SK-N-MC (cell line): ENCODE measurements at regions not wholly inside any gene's neighbourhood (a gene's known extent, or its start where the extent isn't known, plus 50 kb on each side); places are given as distances from the start of the nearest gene placed in this dataset.
A peak's percentile ranks its signal among the peaks of the same experiment; 100 is the strongest.

Source experiments
- DNase-seq: peaks from one replicate; pipeline ENCODE4 v3.0.0-alpha.2; 2011; ENCODE audit warnings: low read depth, low spot score
- H3K27ac ChIP-seq: fragments of 200-600 bp; sonication (generic); 2 replicates; pipeline ENCODE4 v1.5.1; 2016; ENCODE audit warnings: mixed run types
- H3K36me3 ChIP-seq: fragments of 200-600 bp; sonication (generic); 2 replicates; pipeline ENCODE4 v1.6.1; 2017; ENCODE audit warnings: antibody characterized with exemption, low read length, mixed read lengths; ENCODE audit not compliant: insufficient read depth
- H3K4me3 ChIP-seq: fragments of 200-600 bp; sonication (generic); 2 replicates; pipeline ENCODE4 v1.5.1; 2016
- H3K9ac ChIP-seq: fragments of 200-600 bp; sonication (generic); 2 replicates; pipeline ENCODE4 v1.8.0; 2017; ENCODE audit warnings: mixed run types, mixed read lengths; ENCODE audit not compliant: insufficient read length
- H3K9me3 ChIP-seq: fragments of 200-600 bp; sonication (generic); 2 replicates; pipeline ENCODE4 v1.6.1; 2017; ENCODE audit warnings: low read depth, mild to moderate bottlenecking, antibody characterized with exemption, low read length, moderate library complexity, mixed read lengths
- EZH2 ChIP-seq: fragments of 200-600 bp; sonication (generic); IDR thresholded peaks from one replicate; pipeline ENCODE4 v1.6.1; 2017; ENCODE audit warnings: antibody characterized with exemption
- FOXP2 ChIP-seq: optimal IDR thresholded peaks from 2 replicates; pipeline ENCODE3; 2011; ENCODE audit warnings: mild to moderate bottlenecking, moderate library complexity; ENCODE audit not compliant: insufficient read depth; ENCODE audit errors: extremely low read length, control extremely low read depth
- POLR2AphosphoS5 ChIP-seq: IDR thresholded peaks from 2 replicates; pipeline ENCODE4 v1.6.1; 2012; ENCODE audit warnings: mild to moderate bottlenecking, low read depth, low read length, borderline replicate concordance

DNA sequence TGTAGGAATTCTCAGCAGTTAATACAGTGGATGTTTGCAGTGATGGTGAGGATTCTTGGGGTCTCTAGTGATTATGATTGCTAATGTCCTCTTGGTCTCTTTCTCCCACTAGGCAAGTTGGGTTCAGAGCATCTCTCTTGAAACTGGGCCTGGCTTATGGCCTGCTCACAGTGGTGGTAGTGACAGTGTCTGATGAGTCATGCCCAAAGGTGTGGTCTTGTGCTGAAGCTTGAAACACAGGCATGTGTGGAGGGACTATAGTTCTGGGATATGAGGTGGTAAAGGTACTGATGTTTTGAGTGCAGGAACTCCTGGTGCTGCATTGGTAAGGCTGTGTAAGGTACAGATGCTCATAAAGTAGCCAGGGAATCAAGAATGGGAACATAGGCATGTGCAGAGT lies 231.1 kb downstream of the FAM170A start:
- TF ChIP-seq POLR2AphosphoS5: no peak
- TF ChIP-seq FOXP2: no peak
- no peak for TF ChIP-seq EZH2
- Histone ChIP-seq H3K4me3 (no peak overlapping the region), H3K36me3 (no peaks in the 10 kb centered on the region), H3K27ac (no peak overlapping the region), H3K9ac (no peak overlapping the region), H3K9me3 (no peaks in the 10 kb centered on the region)
- DNase-seq: no peak

- no peaks in the 10 kb centered on the region for H3K9me3 ChIP-seq
- H3K9ac ChIP-seq: no peak overlapping the region
- DNase-seq: no peak
- TF ChIP-seq FOXP2 (no peak), EZH2 (no peak), POLR2AphosphoS5 (no peak)
- H3K4me3 ChIP-seq: no peak overlapping the region
- no peak overlapping the region for H3K27ac ChIP-seq
- no peaks in the 10 kb centered on the region for H3K36me3 ChIP-seq
These were observed 233.3 kb downstream of the FAM170A start for GRCh38 chr5:119862619-119863018.

DNA sequence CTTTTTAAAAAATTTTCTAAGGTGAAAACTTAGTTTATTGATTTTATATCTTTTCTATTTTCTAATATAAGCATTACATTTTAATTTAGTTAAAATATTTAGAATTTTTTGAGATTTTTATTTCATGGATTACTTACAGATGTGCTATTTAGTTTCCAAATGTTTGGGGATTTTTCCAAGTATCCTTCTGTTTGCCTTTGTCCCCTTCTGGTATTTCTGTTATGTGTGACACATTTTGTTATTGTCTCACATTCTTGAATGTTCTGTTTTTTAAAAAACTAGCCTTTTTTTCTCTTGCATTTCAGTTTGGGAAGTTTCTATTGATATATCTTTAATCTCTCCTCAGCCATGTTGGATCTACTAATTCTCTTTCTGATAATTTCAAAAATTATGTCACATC lies 234.9 kb downstream of the FAM170A start:
- TF ChIP-seq EZH2 (no peak), POLR2AphosphoS5 (no peak), FOXP2 (no peak)
- Histone ChIP-seq H3K27ac (no peak overlapping the region), H3K9me3 (no peaks in the 10 kb centered on the region), H3K4me3 (no peak overlapping the region), H3K9ac (no peak overlapping the region), H3K36me3 (no peaks in the 10 kb centered on the region)
- no peak for DNase-seq

- DNase-seq: peak; percentile 58
- H3K9me3 ChIP-seq: no peaks in the 10 kb centered on the region
- peak overlapping the region; percentile 70; the same call in 1 of the 2 replicates for H3K27ac ChIP-seq
- H3K4me3 ChIP-seq: peak overlapping the region; percentile 69
- no peak overlapping the region for H3K9ac ChIP-seq
- TF ChIP-seq POLR2AphosphoS5 (no peak), FOXP2 (no peak), EZH2 (no peak)
- no peaks in the 10 kb centered on the region for H3K36me3 ChIP-seq
These were observed 244.3 kb downstream of the FAM170A start for GRCh38 chr5:119873611-119874010.

DNA sequence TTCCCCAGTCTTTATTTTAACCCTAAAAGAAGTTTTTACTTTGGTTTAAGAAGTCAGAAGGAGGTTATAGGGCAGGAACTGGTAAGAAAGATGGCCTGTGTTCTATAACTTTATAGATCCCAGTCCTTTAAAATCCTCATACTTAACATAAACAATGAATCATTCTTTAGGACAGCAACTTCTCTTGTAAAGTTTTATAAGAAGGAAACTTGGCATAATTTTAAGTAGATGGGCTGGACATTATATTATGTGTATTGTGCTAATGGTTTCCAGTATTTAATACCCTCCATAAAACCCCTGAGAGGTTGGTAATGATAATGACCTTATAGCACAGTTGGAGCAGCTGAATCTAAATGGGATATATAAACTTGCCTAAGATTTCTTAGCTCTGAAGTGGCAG lies 247.2 kb downstream of the FAM170A start:
- TF ChIP-seq FOXP2: no peak
- no peak for TF ChIP-seq POLR2AphosphoS5
- no peak for TF ChIP-seq EZH2
- no peak overlapping the region for H3K4me3 ChIP-seq
- H3K9me3 ChIP-seq: no peaks in the 10 kb centered on the region
- no peaks in the 10 kb centered on the region for H3K36me3 ChIP-seq
- no peak overlapping the region for H3K9ac ChIP-seq
- H3K27ac ChIP-seq: no peak overlapping the region; the same call in 1 of the 2 replicates
- DNase-seq: no peak

DNA sequence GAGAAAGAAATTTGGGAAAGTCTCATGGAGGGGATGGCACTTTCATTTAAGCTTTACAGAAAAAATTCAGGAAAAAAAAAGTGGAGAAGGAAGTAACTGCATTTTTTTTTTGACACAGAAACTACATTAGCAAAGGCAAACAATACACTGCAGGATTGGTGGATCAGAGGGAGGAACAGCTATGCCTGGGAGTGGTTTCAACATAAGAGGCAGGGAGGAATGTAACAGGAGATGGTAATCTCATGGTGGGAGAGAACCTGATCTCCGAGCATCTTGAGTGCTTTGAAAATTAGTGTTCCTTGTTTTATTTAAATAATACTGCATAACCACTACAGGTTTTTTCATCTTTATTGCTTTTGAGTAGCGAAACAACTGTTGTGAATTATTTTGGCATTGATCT lies 249.4 kb downstream of the FAM170A start:
- DNase-seq: no peak
- Histone ChIP-seq H3K4me3 (no peak overlapping the region), H3K36me3 (no peaks in the 10 kb centered on the region), H3K9me3 (no peaks in the 10 kb centered on the region), H3K27ac (no peak overlapping the region), H3K9ac (no peak overlapping the region)
- TF ChIP-seq FOXP2 (no peak), EZH2 (no peak), POLR2AphosphoS5 (no peak)

DNA sequence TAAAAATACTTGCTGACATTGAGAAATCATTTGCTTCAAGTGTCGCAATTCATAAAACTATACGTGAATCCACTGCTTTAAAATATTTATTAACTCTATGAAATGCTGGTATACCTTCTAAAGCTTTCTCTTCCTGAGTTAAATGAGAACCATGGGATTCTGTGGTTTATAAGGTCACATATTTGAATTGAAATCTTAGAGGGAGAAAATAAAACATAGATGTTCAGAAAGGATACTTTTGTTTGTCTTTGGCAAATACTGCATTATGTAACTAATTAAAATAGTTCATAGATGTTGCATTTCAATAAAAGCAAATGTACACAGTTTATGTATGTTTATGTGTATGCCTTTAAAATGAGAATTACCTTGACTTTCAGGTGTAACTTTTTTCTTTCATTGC lies 250.1 kb downstream of the FAM170A start:
- Histone ChIP-seq H3K36me3 (no peaks in the 10 kb centered on the region), H3K4me3 (no peak overlapping the region), H3K9ac (no peak overlapping the region), H3K27ac (no peak overlapping the region; the same call in 1 of the 2 replicates), H3K9me3 (no peaks in the 10 kb centered on the region)
- no peak for TF ChIP-seq EZH2
- TF ChIP-seq FOXP2: no peak
- TF ChIP-seq POLR2AphosphoS5: no peak
- no peak for DNase-seq

GRCh38 chr5:119895066-119895465 lies 265.7 kb downstream of the FAM170A start:
- TF ChIP-seq EZH2: no peak
- no peak for TF ChIP-seq POLR2AphosphoS5
- TF ChIP-seq FOXP2: no peak

GRCh38 chr5:119896826-119897536 lies 267.6 kb downstream of the FAM170A start:
- Histone ChIP-seq H3K36me3 (no peaks in the 10 kb centered on the region), H3K4me3 (no peak overlapping the region), H3K9me3 (no peaks in the 10 kb centered on the region), H3K27ac (no peak overlapping the region), H3K9ac (no peak overlapping the region)
- TF ChIP-seq POLR2AphosphoS5 (no peak), FOXP2 (no peak), EZH2 (no peak)
- no peak for DNase-seq

More at GRCh38 chr5:119895066-119895465, 265.7 kb downstream of the FAM170A start:
- Histone ChIP-seq H3K9me3 (no peaks in the 10 kb centered on the region), H3K36me3 (no peaks in the 10 kb centered on the region), H3K27ac (no peak overlapping the region), H3K4me3 (no peak overlapping the region), H3K9ac (no peak overlapping the region)
- DNase-seq: no peak
